ENCODE measurements at regions not wholly inside any gene's neighbourhood (a gene's known extent, or its start where the extent isn't known, plus 50 kb on each side); places are given as distances from the start of the nearest gene placed in this dataset.

- no peak for TF ChIP-seq CTCF (conservative IDR thresholded peaks at IDR 0.05; ENCODE audit: low read length)
- TF ChIP-seq EZH2phosphoT487 (IDR thresholded peaks at IDR 0.05; ENCODE audit: borderline replicate concordance, low read depth, low read length), result no peak
- Histone ChIP-seq H3K36me3 (ENCODE audit: insufficient read depth, low read length) (no peaks in the 10 kb centered on the region), H3K27ac (ENCODE audit: low read depth, low read length, poor library complexity, severe bottlenecking) (no peak overlapping the region), H3K4me1 (ENCODE audit: insufficient read depth, low read length, poor library complexity, severe bottlenecking) (no peaks in the 10 kb centered on the region), H3K4me2 (ENCODE audit: low read length) (no peak overlapping the region), H3K4me3 (ENCODE audit: low read depth, low read length, poor library complexity, severe bottlenecking) (no peak overlapping the region), H3K9me2 (ENCODE audit: insufficient read depth, low read length) (no peaks in the 10 kb centered on the region), H3K79me2 (ENCODE audit: insufficient read depth, low read depth, low read length) (no peaks in the 10 kb centered on the region), H2AFZ (ENCODE audit: low read length) (no peak overlapping the region), H3K9me3 (ENCODE audit: low read length) (no peaks in the 10 kb centered on the region), H4K20me1 (ENCODE audit: insufficient read depth, low read length) (no peaks in the 10 kb centered on the region)
- CTCF ChIA-PET (ENCODE audit: unreplicated experiment), result no interaction called here
- no peak for DNase-seq (ENCODE audit: low spot score)
- POLR2A ChIA-PET, result interaction anchor here (0.6 to 0.7 kb wide), 2 partner anchors 74 to 1071 kb away, joined by 3 to 6 read pairs; no protein-coding TSS in a partner anchor
- no TSS peak for BruUV-seq (replicated peaks)
- intact Hi-C loops (cut with micrococcal nuclease; ENCODE audit: unreplicated experiment), result no loop called here
Measured at GRCh38 chr6:15752820-15753219, 90.0 kb upstream of the DTNBP1 start.

GRCh38 chr6:15751721-15752350 lies 89.0 kb upstream of the DTNBP1 start:
- no peaks in the 10 kb centered on the region for H3K9me2 ChIP-seq (ENCODE audit: insufficient read depth, low read length)
- no TSS peak for BruUV-seq (replicated peaks)
- no peak for TF ChIP-seq EZH2phosphoT487 (IDR thresholded peaks at IDR 0.05; ENCODE audit: borderline replicate concordance, low read depth, low read length)
- TF ChIP-seq CTCF (conservative IDR thresholded peaks at IDR 0.05; ENCODE audit: low read length), result no peak
- ChIA-PET POLR2A (no interaction called here), CTCF (ENCODE audit: unreplicated experiment) (no interaction called here)
- no peaks in the 10 kb centered on the region for H3K9me3 ChIP-seq (ENCODE audit: low read length)
- no peaks in the 10 kb centered on the region for H4K20me1 ChIP-seq (ENCODE audit: insufficient read depth, low read length)
- intact Hi-C loops (cut with micrococcal nuclease; ENCODE audit: unreplicated experiment), result no loop called here
- no peak overlapping the region for H3K27ac ChIP-seq (ENCODE audit: low read depth, low read length, poor library complexity, severe bottlenecking)
- no peaks in the 10 kb centered on the region for H3K79me2 ChIP-seq (ENCODE audit: insufficient read depth, low read depth, low read length)
- no peak overlapping the region for H3K4me3 ChIP-seq (ENCODE audit: low read depth, low read length, poor library complexity, severe bottlenecking)
- no peak overlapping the region for H3K4me2 ChIP-seq (ENCODE audit: low read length)
- DNase-seq (ENCODE audit: low spot score), result no peak
- no peak overlapping the region for H2AFZ ChIP-seq (ENCODE audit: low read length)
- H3K4me1 ChIP-seq (ENCODE audit: insufficient read depth, low read length, poor library complexity, severe bottlenecking), result no peaks in the 10 kb centered on the region
- H3K36me3 ChIP-seq (ENCODE audit: insufficient read depth, low read length), result no peaks in the 10 kb centered on the region

GRCh38 chr6:15748341-15748740 lies 85.5 kb upstream of the DTNBP1 start:
- Histone ChIP-seq H2AFZ (ENCODE audit: low read length) (no peak overlapping the region), H3K36me3 (ENCODE audit: insufficient read depth, low read length) (no peaks in the 10 kb centered on the region), H3K4me3 (ENCODE audit: low read depth, low read length, poor library complexity, severe bottlenecking) (no peak overlapping the region), H3K27ac (ENCODE audit: low read depth, low read length, poor library complexity, severe bottlenecking) (no peak overlapping the region), H3K9me2 (ENCODE audit: insufficient read depth, low read length) (no peaks in the 10 kb centered on the region), H3K4me1 (ENCODE audit: insufficient read depth, low read length, poor library complexity, severe bottlenecking) (no peaks in the 10 kb centered on the region), H3K9me3 (ENCODE audit: low read length) (no peaks in the 10 kb centered on the region), H3K4me2 (ENCODE audit: low read length) (no peak overlapping the region), H3K79me2 (ENCODE audit: insufficient read depth, low read depth, low read length) (no peaks in the 10 kb centered on the region), H4K20me1 (ENCODE audit: insufficient read depth, low read length) (no peaks in the 10 kb centered on the region)
- TF ChIP-seq EZH2phosphoT487 (IDR thresholded peaks at IDR 0.05; ENCODE audit: borderline replicate concordance, low read depth, low read length) (no peak), CTCF (conservative IDR thresholded peaks at IDR 0.05; ENCODE audit: low read length) (no peak)
- ChIA-PET CTCF (ENCODE audit: unreplicated experiment) (no interaction called here), POLR2A (no interaction called here)
- no peak for DNase-seq (ENCODE audit: low spot score)
- intact Hi-C loops (cut with micrococcal nuclease; ENCODE audit: unreplicated experiment), result no loop called here
- no TSS peak for BruUV-seq (replicated peaks)

Data from OCI-LY7 (cell line).